ENCODE measurements at regions not wholly inside any gene's neighbourhood (a gene's known extent, or its start where the extent isn't known, plus 50 kb on each side); places are given as distances from the start of the nearest gene placed in this dataset.

DNA sequence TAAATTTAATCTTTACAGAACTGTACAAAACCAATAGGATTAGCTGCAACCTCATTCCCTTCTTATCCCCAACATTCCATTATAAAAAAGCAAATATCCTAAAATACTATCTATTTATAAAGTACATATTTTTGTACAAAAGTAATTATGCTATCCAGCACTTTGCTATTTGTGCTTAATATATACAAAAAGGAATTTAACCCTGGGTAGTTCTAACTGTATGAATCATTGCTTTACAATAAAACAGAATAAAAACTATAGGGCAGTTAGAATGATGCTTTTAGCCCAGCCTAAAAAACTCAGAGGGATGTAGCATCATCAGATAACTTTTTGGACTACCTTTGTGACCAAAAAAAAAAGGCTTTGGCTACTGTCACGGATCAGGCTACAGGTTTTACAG lies 49.9 kb upstream of the KLHL31 start:
- H3K4me1 ChIP-seq = no peaks in the 10 kb centered on the region
- TF ChIP-seq, protein P1, sequence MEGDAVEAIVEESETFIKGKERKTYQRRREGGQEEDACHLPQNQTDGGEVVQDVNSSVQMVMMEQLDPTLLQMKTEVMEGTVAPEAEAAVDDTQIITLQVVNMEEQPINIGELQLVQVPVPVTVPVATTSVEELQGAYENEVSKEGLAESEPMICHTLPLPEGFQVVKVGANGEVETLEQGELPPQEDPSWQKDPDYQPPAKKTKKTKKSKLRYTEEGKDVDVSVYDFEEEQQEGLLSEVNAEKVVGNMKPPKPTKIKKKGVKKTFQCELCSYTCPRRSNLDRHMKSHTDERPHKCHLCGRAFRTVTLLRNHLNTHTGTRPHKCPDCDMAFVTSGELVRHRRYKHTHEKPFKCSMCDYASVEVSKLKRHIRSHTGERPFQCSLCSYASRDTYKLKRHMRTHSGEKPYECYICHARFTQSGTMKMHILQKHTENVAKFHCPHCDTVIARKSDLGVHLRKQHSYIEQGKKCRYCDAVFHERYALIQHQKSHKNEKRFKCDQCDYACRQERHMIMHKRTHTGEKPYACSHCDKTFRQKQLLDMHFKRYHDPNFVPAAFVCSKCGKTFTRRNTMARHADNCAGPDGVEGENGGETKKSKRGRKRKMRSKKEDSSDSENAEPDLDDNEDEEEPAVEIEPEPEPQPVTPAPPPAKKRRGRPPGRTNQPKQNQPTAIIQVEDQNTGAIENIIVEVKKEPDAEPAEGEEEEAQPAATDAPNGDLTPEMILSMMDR (IDR thresholded peaks at IDR 0.05) = no peak
- no peak for TF ChIP-seq POLR2A (IDR thresholded peaks at IDR 0.05)
- no peaks in the 10 kb centered on the region for H3K36me3 ChIP-seq
- H3K27ac ChIP-seq = no peak overlapping the region
- no peaks in the 10 kb centered on the region for H3K9me3 ChIP-seq
- intact Hi-C loops (cut with DNase I; ENCODE audit: low total_unique reads) = no loop called here
- no peaks in the 10 kb centered on the region for H3K27me3 ChIP-seq
- no peak overlapping the region for H3K4me3 ChIP-seq
- no peak for DNase-seq

Data from uterus (tissue), 3 donors.